Nephron progenitor cell (in vitro differentiated cells): ENCODE measurements at regions not wholly inside any gene's neighbourhood (a gene's known extent, or its start where the extent isn't known, plus 50 kb on each side); places are given as distances from the start of the nearest gene placed in this dataset.

Source experiments
- DNase-seq: peaks from one replicate; pipeline ENCODE4 v3.0.0; 2021
- H3K27ac Mint-ChIP-seq: 2 replicates; pipeline ENCODE4 v1.8.0; 2021; ENCODE audit warnings: mild to moderate bottlenecking, moderate library complexity, mixed read lengths
- H3K27me3 Mint-ChIP-seq: 2 replicates; pipeline ENCODE4 v1.8.0; 2021; ENCODE audit warnings: mild to moderate bottlenecking, low read depth, mixed read lengths; ENCODE audit not compliant: poor library complexity
- H3K36me3 Mint-ChIP-seq: 2 replicates; pipeline ENCODE4 v1.8.0; 2021; ENCODE audit warnings: low read depth, mixed read lengths
- H3K4me1 Mint-ChIP-seq: 2 replicates; pipeline ENCODE4 v1.8.0; 2021; ENCODE audit warnings: mixed read lengths
- H3K4me3 Mint-ChIP-seq: 2 replicates; pipeline ENCODE4 v1.8.0; 2021; ENCODE audit warnings: mild to moderate bottlenecking, moderate library complexity, mixed read lengths
- H3K9me3 Mint-ChIP-seq: 2 replicates; pipeline ENCODE4 v1.8.0; 2021; ENCODE audit warnings: mild to moderate bottlenecking, moderate library complexity, mixed read lengths
- CTCF ChIP-seq: fragments of 200-600 bp; sonication (generic); IDR thresholded peaks from 2 replicates; pipeline ENCODE4 v1.5.0; 2021; ENCODE audit warnings: antibody characterized with exemption

GRCh38 chr17:69981441-69981840, 93.6 kb upstream of the KCNJ16 start:
- H3K4me1 Mint-ChIP-seq: peaks cover 5% of the 10 kb centered on the region
- no peak for TF ChIP-seq CTCF
- peaks cover 16% of the 10 kb centered on the region for H3K9me3 Mint-ChIP-seq
- no peak for DNase-seq
- H3K27me3 Mint-ChIP-seq: no peaks in the 10 kb centered on the region
- no peak overlapping the region for H3K4me3 Mint-ChIP-seq
- no peak overlapping the region for H3K27ac Mint-ChIP-seq
- H3K36me3 Mint-ChIP-seq: no peaks in the 10 kb centered on the region

- no peaks in the 10 kb centered on the region for H3K36me3 Mint-ChIP-seq
- no peak for TF ChIP-seq CTCF
- H3K27me3 Mint-ChIP-seq: no peaks in the 10 kb centered on the region
- H3K4me1 Mint-ChIP-seq: peaks cover 16% of the 10 kb centered on the region
- H3K9me3 Mint-ChIP-seq: peaks cover 13% of the 10 kb centered on the region
- no peak overlapping the region for H3K27ac Mint-ChIP-seq
- H3K4me3 Mint-ChIP-seq: no peak overlapping the region
- DNase-seq: no peak
Measured at GRCh38 chr17:69995476-69995875, 79.5 kb upstream of the KCNJ16 start.

- H3K27me3 Mint-ChIP-seq: no peaks in the 10 kb centered on the region
- H3K4me1 Mint-ChIP-seq: peaks cover 6% of the 10 kb centered on the region
- no peak overlapping the region for H3K4me3 Mint-ChIP-seq
- no peak overlapping the region for H3K27ac Mint-ChIP-seq
- DNase-seq: no peak
- no peaks in the 10 kb centered on the region for H3K36me3 Mint-ChIP-seq
- TF ChIP-seq CTCF: no peak
- peaks cover 13% of the 10 kb centered on the region for H3K9me3 Mint-ChIP-seq
Measured at GRCh38 chr17:69997332-69997731, 77.7 kb upstream of the KCNJ16 start.

- Mint-ChIP-seq H3K4me1 (no peaks in the 10 kb centered on the region), H3K4me3 (no peak overlapping the region), H3K9me3 (peaks cover 9% of the 10 kb centered on the region), H3K27ac (no peak overlapping the region), H3K27me3 (no peaks in the 10 kb centered on the region), H3K36me3 (no peaks in the 10 kb centered on the region)
- no peak for TF ChIP-seq CTCF
- no peak for DNase-seq
Measured at GRCh38 chr17:69999253-69999652, 75.8 kb upstream of the KCNJ16 start.

- no peak for TF ChIP-seq CTCF
- H3K36me3 Mint-ChIP-seq: no peaks in the 10 kb centered on the region
- H3K4me1 Mint-ChIP-seq: no peaks in the 10 kb centered on the region
- no peak overlapping the region for H3K27ac Mint-ChIP-seq
- no peak for DNase-seq
- no peaks in the 10 kb centered on the region for H3K9me3 Mint-ChIP-seq
- H3K27me3 Mint-ChIP-seq: no peaks in the 10 kb centered on the region
- H3K4me3 Mint-ChIP-seq: no peak overlapping the region
Measured at GRCh38 chr17:70006159-70006558, 68.9 kb upstream of the KCNJ16 start.

- no peaks in the 10 kb centered on the region for H3K4me1 Mint-ChIP-seq
- no peak overlapping the region for H3K4me3 Mint-ChIP-seq
- H3K36me3 Mint-ChIP-seq: no peaks in the 10 kb centered on the region
- no peak for TF ChIP-seq CTCF
- H3K9me3 Mint-ChIP-seq: no peaks in the 10 kb centered on the region
- peaks cover 2% of the 10 kb centered on the region for H3K27me3 Mint-ChIP-seq
- H3K27ac Mint-ChIP-seq: no peak overlapping the region
- DNase-seq: no peak
Measured at GRCh38 chr17:70011750-70012149, 63.3 kb upstream of the KCNJ16 start.
